ENCODE measurements at regions not wholly inside any gene's neighbourhood (a gene's known extent, or its start where the extent isn't known, plus 50 kb on each side); places are given as distances from the start of the nearest gene placed in this dataset.

DNA sequence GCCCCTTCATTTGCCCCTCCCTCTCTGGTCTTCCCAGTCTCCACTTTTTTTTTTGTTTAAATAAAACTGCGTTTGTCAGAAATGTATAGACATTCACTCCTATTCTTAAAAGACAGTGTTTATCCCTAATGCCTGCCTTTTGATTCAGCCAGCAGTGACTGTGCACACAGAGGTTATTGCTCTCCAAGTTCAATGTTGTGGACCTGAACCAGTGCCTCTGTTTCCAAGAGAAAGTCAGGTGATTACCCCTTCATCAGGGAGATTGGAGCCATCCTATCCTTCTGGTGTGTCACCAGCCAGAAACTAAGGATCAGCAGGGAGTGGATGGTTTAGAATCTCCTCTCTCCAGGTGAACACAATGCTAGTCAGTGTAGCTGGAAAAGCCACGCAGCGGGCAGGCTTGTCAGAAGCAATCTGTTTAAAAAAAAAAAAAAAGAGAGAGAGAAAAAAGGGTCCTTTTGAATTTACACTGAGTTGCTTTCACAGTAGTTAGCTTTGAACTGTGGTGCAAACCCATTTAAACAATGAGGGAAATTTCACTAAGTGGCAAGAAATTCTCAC, 167.5 kb upstream of the DMRT1 start (continued):
- TF ChIP-seq, protein P1, sequence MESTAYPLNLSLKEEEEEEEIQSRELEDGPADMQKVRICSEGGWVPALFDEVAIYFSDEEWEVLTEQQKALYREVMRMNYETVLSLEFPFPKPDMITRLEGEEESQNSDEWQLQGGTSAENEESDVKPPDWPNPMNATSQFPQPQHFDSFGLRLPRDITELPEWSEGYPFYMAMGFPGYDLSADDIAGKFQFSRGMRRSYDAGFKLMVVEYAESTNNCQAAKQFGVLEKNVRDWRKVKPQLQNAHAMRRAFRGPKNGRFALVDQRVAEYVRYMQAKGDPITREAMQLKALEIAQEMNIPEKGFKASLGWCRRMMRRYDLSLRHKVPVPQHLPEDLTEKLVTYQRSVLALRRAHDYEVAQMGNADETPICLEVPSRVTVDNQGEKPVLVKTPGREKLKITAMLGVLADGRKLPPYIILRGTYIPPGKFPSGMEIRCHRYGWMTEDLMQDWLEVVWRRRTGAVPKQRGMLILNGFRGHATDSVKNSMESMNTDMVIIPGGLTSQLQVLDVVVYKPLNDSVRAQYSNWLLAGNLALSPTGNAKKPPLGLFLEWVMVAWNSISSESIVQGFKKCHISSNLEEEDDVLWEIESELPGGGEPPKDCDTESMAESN (CRISPR knock-in tag; conservative IDR thresholded peaks at IDR 0.05), result 0 out of 2 replicates have a peak, but pooled peaks have one; percentile 57
- TF ChIP-seq HNF4A (CRISPR knock-in tag; IDR thresholded peaks at IDR 0.05), result peak; percentile 16; the same call in 1 of the 2 replicates
- TF ChIP-seq STAG1 (CRISPR knock-in tag; IDR thresholded peaks at IDR 0.05), result peak; percentile 2; the same call in 1 of the 2 replicates
- 0 out of 2 replicates have a peak, but pooled peaks have one; percentile 11 for TF ChIP-seq CHD4 (IDR thresholded peaks at IDR 0.05; ENCODE audit: borderline replicate concordance, low read length)
- TF ChIP-seq, protein P2, sequence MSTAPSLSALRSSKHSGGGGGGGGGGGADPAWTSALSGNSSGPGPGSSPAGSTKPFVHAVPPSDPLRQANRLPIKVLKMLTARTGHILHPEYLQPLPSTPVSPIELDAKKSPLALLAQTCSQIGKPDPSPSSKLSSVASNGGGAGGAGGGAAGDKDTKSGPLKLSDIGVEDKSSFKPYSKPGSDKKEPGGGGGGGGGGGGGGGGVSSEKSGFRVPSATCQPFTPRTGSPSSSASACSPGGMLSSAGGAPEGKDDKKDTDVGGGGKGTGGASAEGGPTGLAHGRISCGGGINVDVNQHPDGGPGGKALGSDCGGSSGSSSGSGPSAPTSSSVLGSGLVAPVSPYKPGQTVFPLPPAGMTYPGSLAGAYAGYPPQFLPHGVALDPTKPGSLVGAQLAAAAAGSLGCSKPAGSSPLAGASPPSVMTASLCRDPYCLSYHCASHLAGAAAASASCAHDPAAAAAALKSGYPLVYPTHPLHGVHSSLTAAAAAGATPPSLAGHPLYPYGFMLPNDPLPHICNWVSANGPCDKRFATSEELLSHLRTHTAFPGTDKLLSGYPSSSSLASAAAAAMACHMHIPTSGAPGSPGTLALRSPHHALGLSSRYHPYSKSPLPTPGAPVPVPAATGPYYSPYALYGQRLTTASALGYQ (CRISPR knock-in tag; IDR thresholded peaks at IDR 0.05), result 0 out of 2 replicates have a peak, but pooled peaks have one; percentile 76
- peak; percentile 66; the same call in 1 of the 2 replicates for TF ChIP-seq ZNF670 (CRISPR knock-in tag; IDR thresholded peaks at IDR 0.05; ENCODE audit: borderline replicate concordance)
- no peak for TF ChIP-seq FOXP1 (IDR thresholded peaks at IDR 0.05)
- TF ChIP-seq FOXP1 (CRISPR knock-in tag; IDR thresholded peaks at IDR 0.05), result 0 out of 2 replicates have a peak, but pooled peaks have one; percentile 39
- peak; percentile 17; the same call in 1 of the 2 replicates for TF ChIP-seq TARDBP (CRISPR knock-in tag; IDR thresholded peaks at IDR 0.05)
- TF ChIP-seq RBM39 (IDR thresholded peaks at IDR 0.05; ENCODE audit: low read depth, low read length, poor library complexity, severe bottlenecking), result no peak
- TF ChIP-seq, protein P3, sequence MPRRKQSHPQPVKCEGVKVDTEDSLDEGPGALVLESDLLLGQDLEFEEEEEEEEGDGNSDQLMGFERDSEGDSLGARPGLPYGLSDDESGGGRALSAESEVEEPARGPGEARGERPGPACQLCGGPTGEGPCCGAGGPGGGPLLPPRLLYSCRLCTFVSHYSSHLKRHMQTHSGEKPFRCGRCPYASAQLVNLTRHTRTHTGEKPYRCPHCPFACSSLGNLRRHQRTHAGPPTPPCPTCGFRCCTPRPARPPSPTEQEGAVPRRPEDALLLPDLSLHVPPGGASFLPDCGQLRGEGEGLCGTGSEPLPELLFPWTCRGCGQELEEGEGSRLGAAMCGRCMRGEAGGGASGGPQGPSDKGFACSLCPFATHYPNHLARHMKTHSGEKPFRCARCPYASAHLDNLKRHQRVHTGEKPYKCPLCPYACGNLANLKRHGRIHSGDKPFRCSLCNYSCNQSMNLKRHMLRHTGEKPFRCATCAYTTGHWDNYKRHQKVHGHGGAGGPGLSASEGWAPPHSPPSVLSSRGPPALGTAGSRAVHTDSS (CRISPR knock-in tag; conservative IDR thresholded peaks at IDR 0.05), result no peak
- 0 out of 2 replicates have a peak, but pooled peaks have one; percentile 43 for TF ChIP-seq ZNF317 (CRISPR knock-in tag; IDR thresholded peaks at IDR 0.05)
- TF ChIP-seq NR2F6 (IDR thresholded peaks at IDR 0.05), result no peak
- TF ChIP-seq NR2F6 (CRISPR knock-in tag; IDR thresholded peaks at IDR 0.05), result peak; percentile 19; the same call in 1 of the 2 replicates
- TF ChIP-seq, protein P4, sequence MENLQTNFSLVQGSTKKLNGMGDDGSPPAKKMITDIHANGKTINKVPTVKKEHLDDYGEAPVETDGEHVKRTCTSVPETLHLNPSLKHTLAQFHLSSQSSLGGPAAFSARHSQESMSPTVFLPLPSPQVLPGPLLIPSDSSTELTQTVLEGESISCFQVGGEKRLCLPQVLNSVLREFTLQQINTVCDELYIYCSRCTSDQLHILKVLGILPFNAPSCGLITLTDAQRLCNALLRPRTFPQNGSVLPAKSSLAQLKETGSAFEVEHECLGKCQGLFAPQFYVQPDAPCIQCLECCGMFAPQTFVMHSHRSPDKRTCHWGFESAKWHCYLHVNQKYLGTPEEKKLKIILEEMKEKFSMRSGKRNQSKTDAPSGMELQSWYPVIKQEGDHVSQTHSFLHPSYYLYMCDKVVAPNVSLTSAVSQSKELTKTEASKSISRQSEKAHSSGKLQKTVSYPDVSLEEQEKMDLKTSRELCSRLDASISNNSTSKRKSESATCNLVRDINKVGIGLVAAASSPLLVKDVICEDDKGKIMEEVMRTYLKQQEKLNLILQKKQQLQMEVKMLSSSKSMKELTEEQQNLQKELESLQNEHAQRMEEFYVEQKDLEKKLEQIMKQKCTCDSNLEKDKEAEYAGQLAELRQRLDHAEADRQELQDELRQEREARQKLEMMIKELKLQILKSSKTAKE (CRISPR knock-in tag; IDR thresholded peaks at IDR 0.05; ENCODE audit: borderline replicate concordance), result peak; percentile 41; the same call in 1 of the 2 replicates
- TF ChIP-seq ZNF644 (CRISPR knock-in tag; IDR thresholded peaks at IDR 0.05; ENCODE audit: low read depth), result 0 out of 2 replicates have a peak, but pooled peaks have one; percentile 37
- TF ChIP-seq SAP130 (CRISPR knock-in tag; IDR thresholded peaks at IDR 0.05; ENCODE audit: low read depth), result peak; percentile 63
- TF ChIP-seq POGZ (CRISPR knock-in tag; IDR thresholded peaks at IDR 0.05), result peak; percentile 46; the same call in 1 of the 2 replicates
- peak in 1 of 2 experiments; percentile 82; a peak in 2 of 4 replicates for TF ChIP-seq EP300 (IDR thresholded peaks at IDR 0.05; ENCODE audit: low read depth in 2 of 2, low read length in 2 of 2)
- TF ChIP-seq EP300 (CRISPR knock-in tag; IDR thresholded peaks at IDR 0.05; ENCODE audit: borderline replicate concordance), result peak; percentile 38; the same call in 1 of the 2 replicates
- peak; percentile 54; the same call in 1 of the 2 replicates for TF ChIP-seq BCL6 (CRISPR knock-in tag; IDR thresholded peaks at IDR 0.05)
- no peak for TF ChIP-seq ZSCAN30 (CRISPR knock-in tag; IDR thresholded peaks at IDR 0.05)
- TF ChIP-seq SOX5 (CRISPR knock-in tag; IDR thresholded peaks at IDR 0.05; ENCODE audit: borderline replicate concordance), result peak; percentile 80
- TF ChIP-seq FOXK1 (CRISPR knock-in tag; IDR thresholded peaks at IDR 0.05; ENCODE audit: borderline replicate concordance, low read depth), result peak; percentile 38; the same call in 1 of the 2 replicates
- peak; percentile 62 for TF ChIP-seq POLR2AphosphoS5 (IDR thresholded peaks at IDR 0.05; ENCODE audit: low read depth, low read length)

Data from HepG2 (cell line).